ENCODE measurements at regions not wholly inside any gene's neighbourhood (a gene's known extent, or its start where the extent isn't known, plus 50 kb on each side); places are given as distances from the start of the nearest gene placed in this dataset.

GRCh38 chr7:125670926-125671572 lies 741.4 kb upstream of the POT1 start:
- H3K9me3 ChIP-seq = no peaks in the 10 kb centered on the region
- H3K4me1 ChIP-seq = no peaks in the 10 kb centered on the region
- DNase-seq = no peak
- 85 to 96% methylated on average over 1 of the region's 1 CpG for WGBS, 2 donors
- no peak for TF ChIP-seq POLR2A (IDR thresholded peaks at IDR 0.05)
- TF ChIP-seq, protein P1, sequence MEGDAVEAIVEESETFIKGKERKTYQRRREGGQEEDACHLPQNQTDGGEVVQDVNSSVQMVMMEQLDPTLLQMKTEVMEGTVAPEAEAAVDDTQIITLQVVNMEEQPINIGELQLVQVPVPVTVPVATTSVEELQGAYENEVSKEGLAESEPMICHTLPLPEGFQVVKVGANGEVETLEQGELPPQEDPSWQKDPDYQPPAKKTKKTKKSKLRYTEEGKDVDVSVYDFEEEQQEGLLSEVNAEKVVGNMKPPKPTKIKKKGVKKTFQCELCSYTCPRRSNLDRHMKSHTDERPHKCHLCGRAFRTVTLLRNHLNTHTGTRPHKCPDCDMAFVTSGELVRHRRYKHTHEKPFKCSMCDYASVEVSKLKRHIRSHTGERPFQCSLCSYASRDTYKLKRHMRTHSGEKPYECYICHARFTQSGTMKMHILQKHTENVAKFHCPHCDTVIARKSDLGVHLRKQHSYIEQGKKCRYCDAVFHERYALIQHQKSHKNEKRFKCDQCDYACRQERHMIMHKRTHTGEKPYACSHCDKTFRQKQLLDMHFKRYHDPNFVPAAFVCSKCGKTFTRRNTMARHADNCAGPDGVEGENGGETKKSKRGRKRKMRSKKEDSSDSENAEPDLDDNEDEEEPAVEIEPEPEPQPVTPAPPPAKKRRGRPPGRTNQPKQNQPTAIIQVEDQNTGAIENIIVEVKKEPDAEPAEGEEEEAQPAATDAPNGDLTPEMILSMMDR (IDR thresholded peaks at IDR 0.05) = peak in 3 of 6 experiments; percentile 23 to 34 (median 27)
- ATAC-seq (ENCODE audit: low FRiP score in 2 of 2) = no peak
- H3K36me3 ChIP-seq = no peaks in the 10 kb centered on the region
- no peak overlapping the region for H3K4me3 ChIP-seq
- no peaks in the 10 kb centered on the region for H3K27me3 ChIP-seq
- no peak overlapping the region for H3K27ac ChIP-seq

DNA sequence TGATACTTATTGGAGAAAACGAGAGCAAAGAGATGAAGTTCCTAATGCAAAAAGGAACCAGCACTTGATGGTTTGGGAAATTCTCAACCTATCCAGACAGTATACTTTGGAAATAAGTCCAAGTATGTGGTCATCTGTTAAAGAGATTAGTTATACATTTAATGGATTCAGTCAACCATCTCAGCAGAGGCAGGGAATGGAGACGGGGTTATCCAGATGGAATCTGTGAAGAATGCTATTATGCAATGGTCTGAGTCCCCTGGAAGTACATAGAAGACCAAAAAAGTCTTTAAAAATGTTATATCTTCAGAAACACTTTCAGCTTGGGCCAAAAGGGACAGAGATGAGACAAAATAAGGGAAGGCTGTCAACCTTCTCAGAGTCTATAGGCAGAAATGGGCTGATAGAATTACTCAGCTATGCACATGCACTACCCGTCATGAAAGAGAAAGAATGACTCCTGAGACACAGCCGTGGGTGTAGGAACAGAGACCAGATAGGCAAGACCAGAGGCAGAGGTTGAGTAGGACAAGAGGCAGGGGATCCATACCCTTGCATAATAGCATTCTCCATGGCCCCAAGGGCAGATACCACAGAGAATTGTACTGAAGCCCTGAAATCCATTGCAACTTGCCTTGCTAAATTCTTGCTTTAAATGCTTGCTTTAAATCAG lies 738.8 kb upstream of the POT1 start:
- Histone ChIP-seq H3K4me3 (no peak overlapping the region), H3K36me3 (no peaks in the 10 kb centered on the region), H3K27me3 (no peaks in the 10 kb centered on the region), H3K9me3 (no peaks in the 10 kb centered on the region), H3K4me1 (no peaks in the 10 kb centered on the region), H3K27ac (no peak overlapping the region)
- DNase-seq = no peak
- TF ChIP-seq EP300 (IDR thresholded peaks at IDR 0.05) = no peak
- no peak for TF ChIP-seq POLR2AphosphoS5 (IDR thresholded peaks at IDR 0.05)
- TF ChIP-seq, protein P1 (IDR thresholded peaks at IDR 0.05) = no peak
- TF ChIP-seq POLR2A (IDR thresholded peaks at IDR 0.05) = no peak
- WGBS, 2 donors = 81 to 86% methylated on average over 4 of the region's 4 CpGs
- no peak for ATAC-seq (ENCODE audit: low FRiP score in 2 of 2)

GRCh38 chr7:125664625-125665024 lies 735.0 kb upstream of the POT1 start:
- ATAC-seq (ENCODE audit: low FRiP score in 2 of 2) (no peak), DNase-seq (no peak)
- no peaks in the 10 kb centered on the region for H3K36me3 ChIP-seq
- no peak overlapping the region for H3K27ac ChIP-seq
- H3K9me3 ChIP-seq = no peaks in the 10 kb centered on the region
- no peaks in the 10 kb centered on the region for H3K27me3 ChIP-seq
- H3K4me3 ChIP-seq = no peak overlapping the region
- WGBS, 2 donors = 92 to 95% methylated on average over 1 of the region's 1 CpG
- TF ChIP-seq POLR2A (IDR thresholded peaks at IDR 0.05) = no peak
- no peak for TF ChIP-seq POLR2AphosphoS5 (IDR thresholded peaks at IDR 0.05)
- TF ChIP-seq, protein P1 (IDR thresholded peaks at IDR 0.05) = no peak
- TF ChIP-seq EP300 (IDR thresholded peaks at IDR 0.05) = no peak
- no peaks in the 10 kb centered on the region for H3K4me1 ChIP-seq

- Histone ChIP-seq H3K4me3 (no peak overlapping the region), H3K9me3 (no peaks in the 10 kb centered on the region), H3K4me1 (no peaks in the 10 kb centered on the region), H3K36me3 (no peaks in the 10 kb centered on the region), H3K27ac (no peak overlapping the region), H3K27me3 (no peaks in the 10 kb centered on the region)
- 64 to 65% methylated on average over 3 of the region's 3 CpGs for WGBS, 2 donors
- TF ChIP-seq, protein P1 (IDR thresholded peaks at IDR 0.05) = no peak
- TF ChIP-seq EP300 (IDR thresholded peaks at IDR 0.05) (no peak), POLR2A (IDR thresholded peaks at IDR 0.05) (no peak), POLR2AphosphoS5 (IDR thresholded peaks at IDR 0.05) (no peak)
- DNase-seq (no peak), ATAC-seq (ENCODE audit: low FRiP score in 2 of 2) (no peak)
Observed at GRCh38 chr7:125663961-125664360, 734.3 kb upstream of the POT1 start.

GRCh38 chr7:125661677-125662076 lies 732.1 kb upstream of the POT1 start:
- Histone ChIP-seq H3K4me1 (no peaks in the 10 kb centered on the region), H3K9me3 (no peaks in the 10 kb centered on the region), H3K36me3 (no peaks in the 10 kb centered on the region), H3K4me3 (no peak overlapping the region), H3K27ac (no peak overlapping the region), H3K27me3 (no peaks in the 10 kb centered on the region)
- 46 to 47% methylated on average over 3 of the region's 3 CpGs for WGBS, 2 donors
- DNase-seq (no peak), ATAC-seq (ENCODE audit: low FRiP score in 2 of 2) (no peak)
- TF ChIP-seq EP300 (IDR thresholded peaks at IDR 0.05) (no peak), POLR2AphosphoS5 (IDR thresholded peaks at IDR 0.05) (no peak), POLR2A (IDR thresholded peaks at IDR 0.05) (no peak)
- TF ChIP-seq, protein P1 (IDR thresholded peaks at IDR 0.05) = no peak
